Fibroblast of pulmonary artery (primary cell): ENCODE measurements at regions not wholly inside any gene's neighbourhood (a gene's known extent, or its start where the extent isn't known, plus 50 kb on each side); places are given as distances from the start of the nearest gene placed in this dataset.
A peak's percentile ranks its signal among the peaks of the same experiment; 100 is the strongest.

Experiments used
- DNase-seq: peaks from one replicate; pipeline ENCODE4 v3.0.0-alpha.2; 2010; ENCODE audit warnings: low read depth
- H3K4me3 ChIP-seq: replicated peaks from 2 replicates; pipeline ENCODE4 v1.5.1; 2011; ENCODE audit warnings: low read depth, mild to moderate bottlenecking, control low read depth, low read length, moderate library complexity
- TF ChIP-seq, protein P1 (sequence below): IDR thresholded peaks from 2 replicates; pipeline ENCODE4 v1.5.1; 2011; ENCODE audit warnings: mild to moderate bottlenecking, control low read depth, low read length, inconsistent platforms; ENCODE audit errors: missing control alignments

- H3K4me3 ChIP-seq = no peak overlapping the region
- TF ChIP-seq, protein P1, sequence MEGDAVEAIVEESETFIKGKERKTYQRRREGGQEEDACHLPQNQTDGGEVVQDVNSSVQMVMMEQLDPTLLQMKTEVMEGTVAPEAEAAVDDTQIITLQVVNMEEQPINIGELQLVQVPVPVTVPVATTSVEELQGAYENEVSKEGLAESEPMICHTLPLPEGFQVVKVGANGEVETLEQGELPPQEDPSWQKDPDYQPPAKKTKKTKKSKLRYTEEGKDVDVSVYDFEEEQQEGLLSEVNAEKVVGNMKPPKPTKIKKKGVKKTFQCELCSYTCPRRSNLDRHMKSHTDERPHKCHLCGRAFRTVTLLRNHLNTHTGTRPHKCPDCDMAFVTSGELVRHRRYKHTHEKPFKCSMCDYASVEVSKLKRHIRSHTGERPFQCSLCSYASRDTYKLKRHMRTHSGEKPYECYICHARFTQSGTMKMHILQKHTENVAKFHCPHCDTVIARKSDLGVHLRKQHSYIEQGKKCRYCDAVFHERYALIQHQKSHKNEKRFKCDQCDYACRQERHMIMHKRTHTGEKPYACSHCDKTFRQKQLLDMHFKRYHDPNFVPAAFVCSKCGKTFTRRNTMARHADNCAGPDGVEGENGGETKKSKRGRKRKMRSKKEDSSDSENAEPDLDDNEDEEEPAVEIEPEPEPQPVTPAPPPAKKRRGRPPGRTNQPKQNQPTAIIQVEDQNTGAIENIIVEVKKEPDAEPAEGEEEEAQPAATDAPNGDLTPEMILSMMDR = no peak
- DNase-seq = no peak
Observed at GRCh38 chr4:144465546-144465945, 180.4 kb upstream of the HHIP start.

- TF ChIP-seq, protein P1 = no peak
- H3K4me3 ChIP-seq = no peak overlapping the region
- DNase-seq = no peak
Observed at GRCh38 chr4:144480068-144480467, 165.9 kb upstream of the HHIP start.

GRCh38 chr4:144489831-144490230 is 156.1 kb upstream of the HHIP start:
- no peak overlapping the region for H3K4me3 ChIP-seq
- DNase-seq = no peak
- TF ChIP-seq, protein P1 = no peak

- no peak overlapping the region for H3K4me3 ChIP-seq
- DNase-seq = peak; percentile 31
- TF ChIP-seq, protein P1 = no peak
Observed at GRCh38 chr4:144494280-144494679, 151.7 kb upstream of the HHIP start.

- DNase-seq = no peak
- no peak overlapping the region for H3K4me3 ChIP-seq
- TF ChIP-seq, protein P1 = no peak
Observed at GRCh38 chr4:144495944-144496343, 150.0 kb upstream of the HHIP start.

DNA sequence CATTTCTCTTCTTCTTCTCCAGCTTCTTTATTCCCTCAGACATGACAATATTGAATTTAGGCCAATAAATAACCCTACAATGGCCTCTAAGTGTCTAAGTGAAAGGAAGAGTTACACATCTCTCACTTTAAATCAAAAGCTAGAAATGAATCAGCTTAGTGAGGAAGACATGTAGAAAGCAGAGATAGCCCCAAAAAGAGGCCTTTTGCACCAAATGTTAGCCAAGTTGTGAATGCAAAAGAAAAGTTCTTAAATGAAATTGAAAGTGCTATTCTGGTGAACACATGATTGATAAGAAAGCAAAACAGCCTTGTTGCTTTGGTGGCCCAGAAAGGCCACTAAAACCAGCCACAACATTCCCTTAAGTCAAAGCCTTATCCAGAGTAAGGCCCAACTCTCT is 146.2 kb upstream of the HHIP start:
- no peak for DNase-seq
- no peak overlapping the region for H3K4me3 ChIP-seq
- TF ChIP-seq, protein P1 = no peak

- TF ChIP-seq, protein P1 = no peak
- no peak overlapping the region for H3K4me3 ChIP-seq
- DNase-seq = peak; percentile 23
Observed at GRCh38 chr4:144501231-144501780, 144.7 kb upstream of the HHIP start.
